IMR-90 (cell line): ENCODE measurements at regions not wholly inside any gene's neighbourhood (a gene's known extent, or its start where the extent isn't known, plus 50 kb on each side); places are given as distances from the start of the nearest gene placed in this dataset.
A peak's percentile ranks its signal among the peaks of the same experiment; 100 is the strongest.

Source experiments
- ATAC-seq: fragments of 200-7000 bp; cut with Tn5 transposase; 2 replicates; pipeline ENCODE4 v1.9.1; 2020; ENCODE audit warnings: low read depth, mild to moderate bottlenecking, moderate library complexity
- BruUV-seq: library from RNA; stranded (reverse); fragments of 400-500 nt; replicated peaks from 2 replicates; lab custom pipeline; 2021; lab: Mats Ljungman, UMichigan
- CTCF ChIA-PET: fragments of 300-600 bp; formaldehyde crosslinking; extraction: SDS; loops from one replicate; lab custom pipeline; 2021; ENCODE audit warnings: antibody characterized with exemption; lab: Yijun Ruan, JAX
- POLR2A ChIA-PET: fragments of 300-600 bp; sonication (Branson Sonifier 250); formaldehyde crosslinking; loops from one replicate; lab custom pipeline; 2022; ENCODE audit warnings: antibody characterized with exemption; ENCODE audit not compliant: unreplicated experiment; lab: Charles Lee
- DNase-seq: peaks from one replicate; pipeline ENCODE4 v3.0.0; 2013
- H2AFZ ChIP-seq: replicated peaks from 2 replicates; pipeline ENCODE3; 2013; ENCODE audit warnings: low read length, mild to moderate bottlenecking; ENCODE audit not compliant: poor library complexity
- H2AK5ac ChIP-seq: 2 replicates; pipeline ENCODE4 v1.6.1; 2013; ENCODE audit warnings: low read depth, low read length, inconsistent platforms
- H2AK9ac ChIP-seq: replicated peaks from 2 replicates; pipeline ENCODE3; 2013; ENCODE audit warnings: mild to moderate bottlenecking, low read depth, low read length, moderate library complexity; ENCODE audit not compliant: poor library complexity
- H2BK120ac ChIP-seq: 2 replicates; pipeline ENCODE4 v1.6.1; 2013; ENCODE audit warnings: low read depth, low read length, inconsistent platforms
- H2BK15ac ChIP-seq: 3 replicates; pipeline ENCODE4 v1.6.1; 2013; ENCODE audit warnings: low read depth, low read length, inconsistent platforms
- H2BK20ac ChIP-seq: 2 replicates; pipeline ENCODE4 v1.6.1; 2013; ENCODE audit warnings: low read depth, mild to moderate bottlenecking, inconsistent platforms, low read length, moderate library complexity
- H2BK5ac ChIP-seq: 2 replicates; pipeline ENCODE4 v1.6.1; 2013; ENCODE audit warnings: mild to moderate bottlenecking, low read depth, low read length, inconsistent platforms; ENCODE audit not compliant: poor library complexity, severe bottlenecking
- H3K14ac ChIP-seq: replicated peaks from 2 replicates; pipeline ENCODE4 v1.6.1; 2013; ENCODE audit warnings: low read depth, low read length, inconsistent platforms
- H3K18ac ChIP-seq: 2 replicates; pipeline ENCODE4 v1.6.1; 2013; ENCODE audit warnings: low read depth, low read length, control low read depth
- H3K23ac ChIP-seq: 2 replicates; pipeline ENCODE4 v1.6.1; 2013; ENCODE audit warnings: low read depth, low read length, inconsistent platforms
- H3K27ac ChIP-seq: 2 replicates; pipeline ENCODE4 v1.5.1; 2013; ENCODE audit warnings: mild to moderate bottlenecking, control low read depth, low read length; ENCODE audit not compliant: insufficient read depth
- H3K27me3 ChIP-seq: 2 replicates; pipeline ENCODE4 v1.6.1; 2013; ENCODE audit warnings: low read length; ENCODE audit not compliant: control insufficient read depth, insufficient read depth
- H3K36me3 ChIP-seq: 2 replicates; pipeline ENCODE4 v1.6.1; 2013; ENCODE audit warnings: low read length, mixed read lengths; ENCODE audit not compliant: control insufficient read depth, insufficient read depth
- H3K4ac ChIP-seq: 2 replicates; pipeline ENCODE4 v1.6.1; 2013; ENCODE audit warnings: low read depth, low read length, inconsistent platforms
- H3K4me1 ChIP-seq: 2 replicates; pipeline ENCODE4 v1.6.1; 2013; ENCODE audit warnings: low read length, mixed read lengths; ENCODE audit not compliant: control insufficient read depth, insufficient read depth
- H3K4me2 ChIP-seq: 2 replicates; pipeline ENCODE4 v1.6.1; 2013; ENCODE audit warnings: low read depth, mild to moderate bottlenecking, control low read depth, low read length, moderate library complexity
- H3K4me3 ChIP-seq: 2 replicates; pipeline ENCODE4 v1.5.1; 2013; ENCODE audit warnings: low read depth, mild to moderate bottlenecking, control low read depth, low read length, moderate library complexity; ENCODE audit not compliant: insufficient read depth
- H3K56ac ChIP-seq: 2 replicates; pipeline ENCODE4 v1.6.1; 2013; ENCODE audit warnings: low read length, inconsistent platforms; ENCODE audit not compliant: insufficient read depth; ENCODE audit errors: extremely low read depth
- H3K79me1 ChIP-seq, 2 experiments: 2 replicates each; pipeline ENCODE4 v1.6.1; 2013; ENCODE audit warnings: low read length in 2 of 2, inconsistent platforms in 1 of 2, low read depth in 1 of 2
- H3K9ac ChIP-seq: 2 replicates; pipeline ENCODE4 v1.6.1; 2013; ENCODE audit warnings: low read depth, low read length, control low read depth
- H3K9me1 ChIP-seq: 2 replicates; pipeline ENCODE4 v1.6.1; 2013; ENCODE audit warnings: low read length, inconsistent platforms; ENCODE audit not compliant: insufficient read depth
- H3K9me3 ChIP-seq: 2 replicates; pipeline ENCODE4 v1.6.1; 2013; ENCODE audit warnings: low read length; ENCODE audit not compliant: control insufficient read depth, insufficient read depth
- H4K20me1 ChIP-seq: 2 replicates; pipeline ENCODE4 v1.6.1; 2013; ENCODE audit warnings: low read length, inconsistent platforms; ENCODE audit not compliant: insufficient read depth
- H4K5ac ChIP-seq: 2 replicates; pipeline ENCODE4 v1.6.1; 2013; ENCODE audit warnings: mild to moderate bottlenecking, low read depth, low read length, control low read depth
- H4K8ac ChIP-seq, 2 experiments: 2 replicates each; pipeline ENCODE4 v1.6.1; 2013; ENCODE audit warnings: low read depth in 2 of 2, low read length in 2 of 2, control low read depth in 1 of 2, inconsistent platforms in 1 of 2
- H4K91ac ChIP-seq: 2 replicates; pipeline ENCODE4 v1.6.1; 2013; ENCODE audit warnings: low read depth, low read length, inconsistent platforms; ENCODE audit not compliant: insufficient read depth
- BHLHE40 ChIP-seq: fragments of 150-350 bp; IDR thresholded peaks from 2 replicates; pipeline ENCODE4 v1.6.1; 2016; ENCODE audit warnings: mild to moderate bottlenecking, low read depth, low read length
- CEBPB ChIP-seq: IDR thresholded peaks from 2 replicates; pipeline ENCODE4 v1.6.1; 2012; ENCODE audit warnings: low read depth, low read length, improper control_type of control experiment
- CHD1 ChIP-seq: IDR thresholded peaks from 2 replicates; pipeline ENCODE4 v1.6.1; 2012; ENCODE audit warnings: low read depth, low read length, improper control_type of control experiment
- FOS ChIP-seq: fragments of 150-350 bp; IDR thresholded peaks from 2 replicates; pipeline ENCODE4 v1.6.1; 2016; ENCODE audit warnings: low read depth, low read length
- MAFK ChIP-seq: IDR thresholded peaks from 2 replicates; pipeline ENCODE4 v1.6.1; 2012; ENCODE audit warnings: low read depth, low read length, improper control_type of control experiment
- MAZ ChIP-seq: IDR thresholded peaks from 2 replicates; pipeline ENCODE4 v1.6.1; 2012; ENCODE audit warnings: low read depth, mild to moderate bottlenecking, low read length, improper control_type of control experiment, moderate library complexity, borderline replicate concordance
- MXI1 ChIP-seq: IDR thresholded peaks from 2 replicates; pipeline ENCODE4 v1.6.1; 2012; ENCODE audit warnings: low read depth, mild to moderate bottlenecking, low read length, moderate library complexity, borderline replicate concordance
- NFE2L2 ChIP-seq: fragments of 150-350 bp; IDR thresholded peaks from 2 replicates; pipeline ENCODE4 v1.6.1; 2016; ENCODE audit warnings: low read depth, mild to moderate bottlenecking, low read length
- POLR2A ChIP-seq: IDR thresholded peaks from 2 replicates; pipeline ENCODE4 v1.6.1; 2012; ENCODE audit warnings: mild to moderate bottlenecking, low read depth, low read length
- RAD21 ChIP-seq: IDR thresholded peaks from 2 replicates; pipeline ENCODE4 v1.6.1; 2012; ENCODE audit warnings: low read length, improper control_type of control experiment
- RCOR1 ChIP-seq: IDR thresholded peaks from 2 replicates; pipeline ENCODE4 v1.6.1; 2012; ENCODE audit warnings: mild to moderate bottlenecking, low read length, improper control_type of control experiment; ENCODE audit not compliant: insufficient replicate concordance
- RFX5 ChIP-seq: IDR thresholded peaks from 2 replicates; pipeline ENCODE4 v1.8.0; 2012; ENCODE audit warnings: low read depth, mild to moderate bottlenecking, low read length, moderate library complexity
- SMC3 ChIP-seq: fragments of 150-350 bp; IDR thresholded peaks from 2 replicates; pipeline ENCODE4 v1.6.1; 2016; ENCODE audit warnings: low read depth, mild to moderate bottlenecking, antibody characterized with exemption, low read length, moderate library complexity
- WGBS, 2 experiments: methylation state at CpG; one replicate each; pipeline versions ENCODE4 v1.1.5 to v1.1.7; 2013; ENCODE audit warnings: missing lambda C conversion rate in 2 of 2; ENCODE audit not compliant: insufficient read length in 1 of 2; ENCODE audit errors: extremely low coverage in 2 of 2; 5-methylcytosine and 5-hydroxymethylcytosine counted together
- dilution Hi-C: fragments of 300-500 bp; cut with HindIII; formaldehyde crosslinking; loops from one replicate; pipeline ENCODE4 v1.14.3; 2018; ENCODE audit warnings: low sequenced_read_pairs; ENCODE audit not compliant: unreplicated experiment
- in situ Hi-C: fragments of 300-500 bp; cut with MboI; formaldehyde crosslinking; loops from 3 replicates; pipeline ENCODE4 v1.14.3; 2019; ENCODE audit warnings: low sequenced_read_pairs, inconsistent platforms, mixed read lengths
- intact Hi-C: fragments of 100-400 bp; cut with micrococcal nuclease; formaldehyde crosslinking; loops from 2 replicates; pipeline ENCODE4 v1.10.0; 2022
- TF ChIP-seq, protein P1 (sequence below): conservative IDR thresholded peaks from 2 replicates; pipeline ENCODE4 v1.5.1; 2012; ENCODE audit warnings: mild to moderate bottlenecking, low read depth, low read length, improper control_type of control experiment
- TF ChIP-seq, protein P2 (sequence below): fragments of 150-350 bp; IDR thresholded peaks from 2 replicates; pipeline ENCODE4 v1.6.1; 2016; ENCODE audit warnings: low read depth, mild to moderate bottlenecking, low read length, moderate library complexity, borderline replicate concordance
- TF ChIP-seq, protein P3 (sequence below): fragments of 150-350 bp; IDR thresholded peaks from 2 replicates; pipeline ENCODE4 v1.6.1; 2017; ENCODE audit warnings: mild to moderate bottlenecking, antibody characterized with exemption, low read length, low read depth

DNA sequence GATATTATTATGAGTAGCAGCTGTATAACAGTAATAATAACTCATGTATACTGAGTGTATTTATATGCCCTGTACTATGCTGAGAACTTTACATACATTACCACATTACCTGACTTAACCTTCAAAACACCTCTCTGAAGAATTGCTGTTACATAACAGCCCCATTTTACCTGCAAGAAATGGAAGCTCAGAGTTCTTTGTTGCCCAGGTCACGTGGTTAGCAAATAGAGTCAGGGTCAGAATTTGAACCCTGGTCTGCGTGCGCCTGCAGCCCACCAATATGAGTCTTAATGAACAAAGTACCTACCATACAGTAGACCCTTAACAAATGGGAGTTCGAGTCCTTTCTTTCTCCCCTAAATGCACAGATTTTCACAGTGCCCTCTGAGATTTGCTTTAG lies 101.9 kb downstream of the MCFD2 start:
- TF ChIP-seq, protein P1, sequence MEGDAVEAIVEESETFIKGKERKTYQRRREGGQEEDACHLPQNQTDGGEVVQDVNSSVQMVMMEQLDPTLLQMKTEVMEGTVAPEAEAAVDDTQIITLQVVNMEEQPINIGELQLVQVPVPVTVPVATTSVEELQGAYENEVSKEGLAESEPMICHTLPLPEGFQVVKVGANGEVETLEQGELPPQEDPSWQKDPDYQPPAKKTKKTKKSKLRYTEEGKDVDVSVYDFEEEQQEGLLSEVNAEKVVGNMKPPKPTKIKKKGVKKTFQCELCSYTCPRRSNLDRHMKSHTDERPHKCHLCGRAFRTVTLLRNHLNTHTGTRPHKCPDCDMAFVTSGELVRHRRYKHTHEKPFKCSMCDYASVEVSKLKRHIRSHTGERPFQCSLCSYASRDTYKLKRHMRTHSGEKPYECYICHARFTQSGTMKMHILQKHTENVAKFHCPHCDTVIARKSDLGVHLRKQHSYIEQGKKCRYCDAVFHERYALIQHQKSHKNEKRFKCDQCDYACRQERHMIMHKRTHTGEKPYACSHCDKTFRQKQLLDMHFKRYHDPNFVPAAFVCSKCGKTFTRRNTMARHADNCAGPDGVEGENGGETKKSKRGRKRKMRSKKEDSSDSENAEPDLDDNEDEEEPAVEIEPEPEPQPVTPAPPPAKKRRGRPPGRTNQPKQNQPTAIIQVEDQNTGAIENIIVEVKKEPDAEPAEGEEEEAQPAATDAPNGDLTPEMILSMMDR: no peak
- no peak for TF ChIP-seq FOS
- no peak for TF ChIP-seq RAD21
- TF ChIP-seq MAFK: no peak
- no peak for TF ChIP-seq POLR2A
- TF ChIP-seq NFE2L2: no peak
- TF ChIP-seq, protein P2, sequence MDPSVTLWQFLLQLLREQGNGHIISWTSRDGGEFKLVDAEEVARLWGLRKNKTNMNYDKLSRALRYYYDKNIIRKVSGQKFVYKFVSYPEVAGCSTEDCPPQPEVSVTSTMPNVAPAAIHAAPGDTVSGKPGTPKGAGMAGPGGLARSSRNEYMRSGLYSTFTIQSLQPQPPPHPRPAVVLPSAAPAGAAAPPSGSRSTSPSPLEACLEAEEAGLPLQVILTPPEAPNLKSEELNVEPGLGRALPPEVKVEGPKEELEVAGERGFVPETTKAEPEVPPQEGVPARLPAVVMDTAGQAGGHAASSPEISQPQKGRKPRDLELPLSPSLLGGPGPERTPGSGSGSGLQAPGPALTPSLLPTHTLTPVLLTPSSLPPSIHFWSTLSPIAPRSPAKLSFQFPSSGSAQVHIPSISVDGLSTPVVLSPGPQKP: no peak
- TF ChIP-seq, protein P3, sequence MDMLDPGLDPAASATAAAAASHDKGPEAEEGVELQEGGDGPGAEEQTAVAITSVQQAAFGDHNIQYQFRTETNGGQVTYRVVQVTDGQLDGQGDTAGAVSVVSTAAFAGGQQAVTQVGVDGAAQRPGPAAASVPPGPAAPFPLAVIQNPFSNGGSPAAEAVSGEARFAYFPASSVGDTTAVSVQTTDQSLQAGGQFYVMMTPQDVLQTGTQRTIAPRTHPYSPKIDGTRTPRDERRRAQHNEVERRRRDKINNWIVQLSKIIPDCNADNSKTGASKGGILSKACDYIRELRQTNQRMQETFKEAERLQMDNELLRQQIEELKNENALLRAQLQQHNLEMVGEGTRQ: no peak
- no peak for TF ChIP-seq MXI1
- TF ChIP-seq RFX5: no peak
- TF ChIP-seq CHD1: no peak
- TF ChIP-seq RCOR1: no peak
- TF ChIP-seq MAZ: no peak
- no peak for TF ChIP-seq CEBPB
- no peak for TF ChIP-seq BHLHE40
- TF ChIP-seq SMC3: no peak
- Histone ChIP-seq H3K18ac (peak overlapping the region; percentile 86), H3K14ac (peak overlapping the region; percentile 73), H3K23ac (peak overlapping the region; percentile 92; the same call in 1 of the 2 replicates), H3K4ac (peak overlapping the region; percentile 96), H3K4me1 (peaks cover 26% of the 10 kb centered on the region), H3K79me1 (peaks cover 3 to 21% of the 10 kb centered on the region in 2 experiments; a peak in 2 of 4 replicates), H2BK15ac (peak overlapping the region; percentile 96; the same call in 2 of the 3 replicates), H2BK20ac (peak overlapping the region; percentile 86), H2AK5ac (peak overlapping the region; percentile 68; the same call in 1 of the 2 replicates), H4K91ac (peak overlapping the region; percentile 98), H2BK120ac (peak overlapping the region; percentile 97), H2BK5ac (peak overlapping the region; percentile 70), H3K9ac (peak overlapping the region; percentile 51), H2AFZ (no peak overlapping the region), H3K4me2 (no peak overlapping the region), H3K27me3 (no peaks in the 10 kb centered on the region), H3K27ac (peak overlapping the region; percentile 97), H2AK9ac (no peak overlapping the region), H3K9me1 (peaks cover 24% of the 10 kb centered on the region), H3K56ac (no peak overlapping the region), H3K4me3 (no peak overlapping the region), H4K5ac (peak overlapping the region; percentile 88), H4K20me1 (no peaks in the 10 kb centered on the region), H3K9me3 (no peaks in the 10 kb centered on the region), H4K8ac (peak overlapping the region; percentile 83 to 85; a peak in 3 of 4 replicates), H3K36me3 (no peaks in the 10 kb centered on the region)
- no peak for DNase-seq
- 100% methylated on average over 3 of the region's 4 CpGs; no CpG with 5 or more reads in 1 of the 2 experiments for WGBS, 2 experiments
- intact Hi-C loops (loop anchor here (5.0 kb wide), 1 partner anchor 59 kb away; no protein-coding TSS in a partner anchor), dilution Hi-C loops (no loop called here), in situ Hi-C loops (no loop called here)
- POLR2A ChIA-PET: interaction anchor here (0.5 to 0.6 kb wide), 2 partner anchors 38 to 358 kb away, joined by 4 read pairs; no protein-coding TSS in a partner anchor
- no TSS peak for BruUV-seq
- ATAC-seq: no peak
- CTCF ChIA-PET: no interaction called here
